ENCODE measurements at regions not wholly inside any gene's neighbourhood (a gene's known extent, or its start where the extent isn't known, plus 50 kb on each side); places are given as distances from the start of the nearest gene placed in this dataset.

DNA sequence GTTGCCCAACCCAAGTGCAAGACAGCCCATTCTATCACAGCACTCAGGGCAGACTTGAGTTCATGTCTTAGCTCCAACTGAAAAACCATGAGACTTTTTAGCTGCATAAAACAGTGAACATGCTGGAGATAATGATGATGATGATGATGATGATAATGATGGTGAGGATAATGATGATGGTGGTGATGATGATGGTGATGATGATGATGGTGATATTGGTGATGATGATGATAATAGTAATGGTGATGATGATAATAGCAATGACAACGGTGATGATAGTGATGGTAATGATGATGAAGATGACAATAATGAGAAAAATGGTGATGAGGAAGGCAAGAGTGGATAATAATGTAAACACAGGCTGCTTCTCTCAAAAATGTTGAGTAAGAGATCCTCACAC lies 576.2 kb downstream of the BCL11B start:
- Mint-ChIP-seq H3K27ac (ENCODE audit: unreplicated experiment) (no peak overlapping the region), H3K27me3 (ENCODE audit: unreplicated experiment) (no peaks in the 10 kb centered on the region), H3K9me3 (ENCODE audit: unreplicated experiment) (peaks cover 3% of the 10 kb centered on the region), H3K4me3 (ENCODE audit: unreplicated experiment) (no peak overlapping the region), H3K36me3 (ENCODE audit: unreplicated experiment) (no peaks in the 10 kb centered on the region), H3K4me1 (ENCODE audit: low read depth, unreplicated experiment) (no peaks in the 10 kb centered on the region)
- DNase-seq = no peak
- TF ChIP-seq, protein P1, sequence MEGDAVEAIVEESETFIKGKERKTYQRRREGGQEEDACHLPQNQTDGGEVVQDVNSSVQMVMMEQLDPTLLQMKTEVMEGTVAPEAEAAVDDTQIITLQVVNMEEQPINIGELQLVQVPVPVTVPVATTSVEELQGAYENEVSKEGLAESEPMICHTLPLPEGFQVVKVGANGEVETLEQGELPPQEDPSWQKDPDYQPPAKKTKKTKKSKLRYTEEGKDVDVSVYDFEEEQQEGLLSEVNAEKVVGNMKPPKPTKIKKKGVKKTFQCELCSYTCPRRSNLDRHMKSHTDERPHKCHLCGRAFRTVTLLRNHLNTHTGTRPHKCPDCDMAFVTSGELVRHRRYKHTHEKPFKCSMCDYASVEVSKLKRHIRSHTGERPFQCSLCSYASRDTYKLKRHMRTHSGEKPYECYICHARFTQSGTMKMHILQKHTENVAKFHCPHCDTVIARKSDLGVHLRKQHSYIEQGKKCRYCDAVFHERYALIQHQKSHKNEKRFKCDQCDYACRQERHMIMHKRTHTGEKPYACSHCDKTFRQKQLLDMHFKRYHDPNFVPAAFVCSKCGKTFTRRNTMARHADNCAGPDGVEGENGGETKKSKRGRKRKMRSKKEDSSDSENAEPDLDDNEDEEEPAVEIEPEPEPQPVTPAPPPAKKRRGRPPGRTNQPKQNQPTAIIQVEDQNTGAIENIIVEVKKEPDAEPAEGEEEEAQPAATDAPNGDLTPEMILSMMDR (IDR thresholded peaks at IDR 0.05; ENCODE audit: partially characterized antibody, unreplicated experiment) = no peak

DNA sequence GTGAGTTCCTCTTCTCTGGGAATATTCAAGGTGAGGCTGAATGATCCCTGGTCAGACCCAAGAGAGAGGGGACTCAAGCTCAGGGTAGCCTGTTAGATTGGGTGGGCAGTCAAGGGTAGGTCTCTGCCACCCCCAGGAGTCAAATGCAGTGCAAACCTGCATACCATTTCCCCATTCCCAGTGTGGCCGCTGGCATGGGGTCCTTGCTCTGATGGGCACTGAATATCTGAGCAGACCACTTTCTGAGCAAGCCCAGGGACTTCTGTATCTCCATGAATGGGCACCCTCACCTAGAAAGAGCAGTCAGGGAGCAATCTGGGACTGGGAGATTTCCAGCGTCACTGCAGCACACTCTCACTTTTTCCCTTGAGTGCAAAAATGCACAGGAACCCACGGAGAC lies 573.7 kb downstream of the BCL11B start:
- DNase-seq = no peak
- Mint-ChIP-seq H3K27ac (ENCODE audit: unreplicated experiment) (no peak overlapping the region), H3K27me3 (ENCODE audit: unreplicated experiment) (no peaks in the 10 kb centered on the region), H3K9me3 (ENCODE audit: unreplicated experiment) (peaks cover 3% of the 10 kb centered on the region), H3K4me1 (ENCODE audit: low read depth, unreplicated experiment) (no peaks in the 10 kb centered on the region), H3K36me3 (ENCODE audit: unreplicated experiment) (no peaks in the 10 kb centered on the region), H3K4me3 (ENCODE audit: unreplicated experiment) (no peak overlapping the region)
- TF ChIP-seq, protein P1 (IDR thresholded peaks at IDR 0.05; ENCODE audit: partially characterized antibody, unreplicated experiment) = no peak

DNA sequence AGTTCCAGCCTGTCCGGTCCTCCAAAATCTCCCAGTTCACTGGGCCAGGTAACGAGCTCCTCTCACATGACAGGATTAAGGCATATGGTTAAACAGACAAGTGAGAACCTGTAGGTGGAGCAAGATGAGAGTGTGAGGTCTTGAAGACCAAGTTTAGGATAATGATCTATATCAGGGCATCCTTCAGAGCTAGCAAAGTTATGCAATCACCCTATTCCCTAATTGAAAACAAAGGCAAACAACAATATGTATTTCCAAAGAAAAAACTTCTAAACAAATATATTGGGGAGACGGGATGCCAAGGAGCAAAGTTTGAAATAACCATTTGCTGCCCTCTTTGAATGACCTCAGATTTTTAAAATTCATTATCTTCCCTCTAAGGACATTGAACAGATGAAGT lies 571.2 kb downstream of the BCL11B start:
- H3K27ac Mint-ChIP-seq (ENCODE audit: unreplicated experiment) = no peak overlapping the region
- H3K9me3 Mint-ChIP-seq (ENCODE audit: unreplicated experiment) = peaks cover 2% of the 10 kb centered on the region
- no peak for DNase-seq
- H3K36me3 Mint-ChIP-seq (ENCODE audit: unreplicated experiment) = no peaks in the 10 kb centered on the region
- H3K4me3 Mint-ChIP-seq (ENCODE audit: unreplicated experiment) = no peak overlapping the region
- H3K4me1 Mint-ChIP-seq (ENCODE audit: low read depth, unreplicated experiment) = no peaks in the 10 kb centered on the region
- TF ChIP-seq, protein P1 (IDR thresholded peaks at IDR 0.05; ENCODE audit: partially characterized antibody, unreplicated experiment) = no peak
- H3K27me3 Mint-ChIP-seq (ENCODE audit: unreplicated experiment) = no peaks in the 10 kb centered on the region

DNA sequence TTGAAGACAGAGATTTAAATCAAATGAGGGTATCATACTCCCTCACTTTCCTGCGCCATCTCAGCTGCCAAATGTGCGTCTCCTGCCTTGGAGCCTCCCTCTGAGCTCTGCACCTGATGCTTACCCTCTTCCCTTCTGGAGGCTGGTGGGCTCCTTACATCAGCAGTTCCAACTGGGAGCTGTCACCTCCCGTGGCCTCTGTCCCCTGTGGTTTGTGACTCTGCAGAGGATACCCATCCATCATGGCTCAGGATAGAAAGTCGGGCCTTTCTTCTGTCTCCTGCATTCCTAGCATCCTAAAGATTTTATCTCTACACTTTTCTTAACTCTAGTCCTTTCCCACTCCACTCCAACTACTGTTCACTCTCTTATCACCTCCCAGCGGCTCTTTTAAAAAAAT lies 570.6 kb downstream of the BCL11B start:
- TF ChIP-seq, protein P1 (IDR thresholded peaks at IDR 0.05; ENCODE audit: partially characterized antibody, unreplicated experiment) = no peak
- no peaks in the 10 kb centered on the region for H3K9me3 Mint-ChIP-seq (ENCODE audit: unreplicated experiment)
- H3K27ac Mint-ChIP-seq (ENCODE audit: unreplicated experiment) = no peak overlapping the region
- H3K27me3 Mint-ChIP-seq (ENCODE audit: unreplicated experiment) = no peaks in the 10 kb centered on the region
- H3K4me3 Mint-ChIP-seq (ENCODE audit: unreplicated experiment) = no peak overlapping the region
- no peaks in the 10 kb centered on the region for H3K36me3 Mint-ChIP-seq (ENCODE audit: unreplicated experiment)
- DNase-seq = no peak
- no peaks in the 10 kb centered on the region for H3K4me1 Mint-ChIP-seq (ENCODE audit: low read depth, unreplicated experiment)

DNA sequence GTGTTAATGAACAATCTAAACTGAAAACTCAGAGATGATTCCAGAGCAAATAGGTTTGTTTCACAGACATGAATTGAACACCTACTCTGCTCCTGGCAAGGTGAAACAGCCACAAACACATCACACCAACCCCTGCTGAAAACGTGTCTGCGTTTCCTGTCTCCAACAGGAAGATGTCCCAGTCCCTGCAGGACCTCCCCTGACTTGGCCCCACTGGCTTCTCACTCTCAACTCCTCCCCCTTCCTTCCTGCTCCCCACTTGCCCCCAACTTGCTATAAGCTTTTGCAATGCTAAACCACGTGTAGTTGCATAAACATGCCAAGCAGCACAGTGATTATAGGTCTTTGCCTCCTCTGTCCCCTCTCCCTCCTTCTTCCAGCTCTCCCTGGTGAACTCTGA lies 567.6 kb downstream of the BCL11B start:
- Mint-ChIP-seq H3K4me3 (ENCODE audit: unreplicated experiment) (no peak overlapping the region), H3K4me1 (ENCODE audit: low read depth, unreplicated experiment) (no peaks in the 10 kb centered on the region)
- TF ChIP-seq, protein P1 (IDR thresholded peaks at IDR 0.05; ENCODE audit: partially characterized antibody, unreplicated experiment) = no peak

More for the DNA sequence above, 567.6 kb downstream of the BCL11B start:
- Mint-ChIP-seq H3K9me3 (ENCODE audit: unreplicated experiment) (no peaks in the 10 kb centered on the region), H3K27ac (ENCODE audit: unreplicated experiment) (no peak overlapping the region), H3K27me3 (ENCODE audit: unreplicated experiment) (peaks cover 3% of the 10 kb centered on the region), H3K36me3 (ENCODE audit: unreplicated experiment) (no peaks in the 10 kb centered on the region)
- DNase-seq = no peak
